HepG2 (cell line): ENCODE measurements at regions not wholly inside any gene's neighbourhood (a gene's known extent, or its start where the extent isn't known, plus 50 kb on each side); places are given as distances from the start of the nearest gene placed in this dataset.

Source experiments
- ATAC-seq: fragments of 200-7000 bp; cut with Tn5 transposase; 3 replicates; pipeline ENCODE4 v1.9.1; 2020; ENCODE audit warnings: mild to moderate bottlenecking, moderate library complexity
- BruUV-seq: library from RNA; stranded (reverse); fragments of 400-500 nt; replicated peaks from 2 replicates; lab custom pipeline; 2021; lab: Mats Ljungman, UMichigan
- CTCF ChIA-PET: fragments of 300-600 bp; formaldehyde crosslinking; extraction: SDS; loops from one replicate; lab custom pipeline; 2021; ENCODE audit warnings: low total read pairs, inconsistent platforms, low intra/inter-chr PET ratio; lab: Yijun Ruan, JAX
- POLR2A ChIA-PET: fragments of 350-600 bp; sonication (Branson Sonifier 250); formaldehyde crosslinking; loops from one replicate; lab custom pipeline; 2020; ENCODE audit warnings: antibody characterized with exemption, inconsistent platforms; lab: Yijun Ruan, JAX
- DNase-seq: peaks from one replicate; pipeline ENCODE4 v3.0.0-alpha.2; 2015; ENCODE audit warnings: low spot score
- FAIRE-seq: peaks from 3 replicates; lab custom pipeline; 2011; peaks lifted over from hg19 to GRCh38; lab: Jason Lieb, UNC
- H2AFZ ChIP-seq: one replicate; pipeline ENCODE4 v1.6.1; 2011; ENCODE audit warnings: low read length, inconsistent platforms
- H3K27ac ChIP-seq: fragments of 300-600 bp; 3 replicates; pipeline ENCODE4 v1.8.0; 2011; ENCODE audit warnings: mixed run types, mild to moderate bottlenecking, mixed read lengths, low read length, inconsistent platforms; ENCODE audit not compliant: insufficient read depth; ENCODE audit errors: extremely low read length
- H3K27me3 ChIP-seq, 2 experiments: fragments of 200-600 bp in 1 of 2; 2 replicates in 1 of 2; 3 replicates in 1 of 2; pipeline versions ENCODE4 v1.6.0 to v1.8.0; 2011; ENCODE audit warnings: low read length in 2 of 2, mild to moderate bottlenecking in 2 of 2, moderate library complexity in 2 of 2, inconsistent platforms in 1 of 2; ENCODE audit not compliant: insufficient read depth in 2 of 2, control insufficient read depth in 1 of 2
- H3K36me3 ChIP-seq, 2 experiments: fragments of 200-600 bp in 1 of 2; replicated peaks in 1 of 2; 2 replicates in 1 of 2; 3 replicates in 1 of 2; pipeline versions ENCODE4 v1.5.1 to v1.8.0; 2011; ENCODE audit warnings: low read length in 2 of 2, inconsistent platforms in 1 of 2; ENCODE audit not compliant: insufficient read depth in 2 of 2, control insufficient read depth in 1 of 2
- H3K4me1 ChIP-seq: 2 replicates; pipeline ENCODE4 v1.5.1; 2012; ENCODE audit warnings: low read length, inconsistent platforms; ENCODE audit not compliant: insufficient read depth
- H3K4me2 ChIP-seq: 2 replicates; pipeline ENCODE4 v1.6.0; 2011; ENCODE audit warnings: low read depth, low read length, inconsistent platforms
- H3K4me3 ChIP-seq, 3 experiments: fragments of 200-600 bp in 1 of 3; sonication (generic), shearing (Covaris generic) in 1 of 3; replicated peaks in 1 of 3; 2 replicates each; pipeline ENCODE4 v1.5.1; 2011 to 2016; ENCODE audit warnings: low read length in 3 of 3, inconsistent platforms in 2 of 3, low read depth in 2 of 3, mild to moderate bottlenecking in 2 of 3, control low read depth in 1 of 3, mixed read lengths in 1 of 3; ENCODE audit not compliant: insufficient read depth in 1 of 3
- H3K79me2 ChIP-seq: one replicate; pipeline ENCODE4 v1.6.1; 2011; ENCODE audit warnings: low read length, inconsistent platforms; ENCODE audit not compliant: insufficient read depth
- H3K9ac ChIP-seq: 2 replicates; pipeline ENCODE4 v1.6.0; 2011; ENCODE audit warnings: mild to moderate bottlenecking, low read depth, low read length, inconsistent platforms; ENCODE audit not compliant: insufficient read depth
- H3K9me3 ChIP-seq: 2 replicates; pipeline ENCODE4 v1.5.1; 2012; ENCODE audit warnings: mild to moderate bottlenecking, low read length
- H4K20me1 ChIP-seq: 2 replicates; pipeline ENCODE4 v1.6.0; 2011; ENCODE audit warnings: inconsistent platforms, mild to moderate bottlenecking, low read length, moderate library complexity; ENCODE audit not compliant: insufficient read depth
- AKAP8 ChIP-seq: sonication (generic); formaldehyde crosslinking; IDR thresholded peaks from 2 replicates; pipeline ENCODE4 v1.5.1; 2020; ENCODE audit warnings: mild to moderate bottlenecking, missing genetic modification reagents
- MED8 ChIP-seq: sonication (generic); formaldehyde crosslinking; IDR thresholded peaks from 2 replicates; pipeline ENCODE4 v1.8.1; 2023; ENCODE audit warnings: mild to moderate bottlenecking, missing genetic modification reagents; ENCODE audit not compliant: insufficient replicate concordance
- NFATC3 ChIP-seq: sonication (generic); formaldehyde crosslinking; IDR thresholded peaks from 2 replicates; pipeline ENCODE4 v1.5.1; 2020; ENCODE audit warnings: mild to moderate bottlenecking, missing genetic modification reagents
- SOX6 ChIP-seq, 2 experiments: fragments of 450-650 bp in 1 of 2; sonication (generic) in 1 of 2; formaldehyde crosslinking in 1 of 2; IDR thresholded peaks; 2 replicates each; pipeline versions ENCODE4 v1.4.0 to v1.6.1; 2017 to 2020; ENCODE audit warnings: antibody characterized with exemption in 1 of 2, mild to moderate bottlenecking in 1 of 2, missing genetic modification reagents in 1 of 2
- ZFP82 ChIP-seq: sonication (generic); formaldehyde crosslinking; IDR thresholded peaks from 2 replicates; pipeline ENCODE4 v1.5.1; 2020; ENCODE audit warnings: mild to moderate bottlenecking, missing genetic modification reagents, borderline replicate concordance
- ZKSCAN8 ChIP-seq: IDR thresholded peaks from 2 replicates; pipeline ENCODE4 v1.6.1; 2016; ENCODE audit warnings: borderline replicate concordance, missing genetic modification reagents, missing compliant biosample characterization
- ZNF142 ChIP-seq: sonication (generic); formaldehyde crosslinking; IDR thresholded peaks from 2 replicates; pipeline ENCODE4 v1.4.0; 2020; ENCODE audit warnings: missing genetic modification reagents
- ZNF256 ChIP-seq: sonication (generic); formaldehyde crosslinking; conservative IDR thresholded peaks from 2 replicates; pipeline ENCODE4 v1.4.0; 2020; ENCODE audit warnings: missing genetic modification reagents
- ZNF317 ChIP-seq: sonication (generic); formaldehyde crosslinking; IDR thresholded peaks from 2 replicates; pipeline ENCODE4 v1.5.0; 2020; ENCODE audit warnings: mild to moderate bottlenecking, missing genetic modification reagents
- ZNF605 ChIP-seq: sonication (generic); formaldehyde crosslinking; IDR thresholded peaks from 2 replicates; pipeline ENCODE4 v1.8.0; 2022; ENCODE audit warnings: mild to moderate bottlenecking, missing genetic modification reagents
- ZNF652 ChIP-seq: IDR thresholded peaks from 2 replicates; pipeline ENCODE4 v1.6.1; 2016; ENCODE audit warnings: low read depth, borderline replicate concordance
- ZNF772 ChIP-seq: sonication (generic); formaldehyde crosslinking; IDR thresholded peaks from 2 replicates; pipeline ENCODE4 v1.5.0; 2020; ENCODE audit warnings: mild to moderate bottlenecking, missing genetic modification reagents
- ZNF839 ChIP-seq: sonication (generic); formaldehyde crosslinking; IDR thresholded peaks from 2 replicates; pipeline ENCODE4 v1.4.0; 2020; ENCODE audit warnings: missing genetic modification reagents, mild to moderate bottlenecking, borderline replicate concordance
- ZSCAN21 ChIP-seq: sonication (generic); formaldehyde crosslinking; IDR thresholded peaks from 2 replicates; pipeline ENCODE4 v1.8.0; 2022; ENCODE audit warnings: mild to moderate bottlenecking, missing genetic modification reagents, moderate library complexity, borderline replicate concordance
- WGBS: methylation state at CpG from one replicate; pipeline ENCODE4 v1.1.6; 2017; ENCODE audit warnings: low lambda C conversion rate; 5-methylcytosine and 5-hydroxymethylcytosine counted together
- in situ Hi-C: cut with HindIII; loops from 2 replicates; pipeline ENCODE4 v1.10.0; 2017; ENCODE audit warnings: low pct_unique_long_range_greater_than_20kb; ENCODE audit not compliant: extremely low pct_ligation_motif_present
- intact Hi-C: fragments of 100-400 bp; cut with micrococcal nuclease; formaldehyde crosslinking; loops from one replicate; pipeline ENCODE4 v1.10.0; 2022; ENCODE audit not compliant: unreplicated experiment
- TF ChIP-seq, protein P1 (sequence below): IDR thresholded peaks from 2 replicates; pipeline ENCODE4 v1.6.1; 2016; ENCODE audit warnings: mild to moderate bottlenecking, missing biosample characterization, missing genetic modification reagents
- TF ChIP-seq, protein P2 (sequence below): sonication (generic); formaldehyde crosslinking; IDR thresholded peaks from 2 replicates; pipeline ENCODE4 v1.8.0; 2022; ENCODE audit warnings: mild to moderate bottlenecking, missing genetic modification reagents; ENCODE audit not compliant: insufficient replicate concordance

DNA sequence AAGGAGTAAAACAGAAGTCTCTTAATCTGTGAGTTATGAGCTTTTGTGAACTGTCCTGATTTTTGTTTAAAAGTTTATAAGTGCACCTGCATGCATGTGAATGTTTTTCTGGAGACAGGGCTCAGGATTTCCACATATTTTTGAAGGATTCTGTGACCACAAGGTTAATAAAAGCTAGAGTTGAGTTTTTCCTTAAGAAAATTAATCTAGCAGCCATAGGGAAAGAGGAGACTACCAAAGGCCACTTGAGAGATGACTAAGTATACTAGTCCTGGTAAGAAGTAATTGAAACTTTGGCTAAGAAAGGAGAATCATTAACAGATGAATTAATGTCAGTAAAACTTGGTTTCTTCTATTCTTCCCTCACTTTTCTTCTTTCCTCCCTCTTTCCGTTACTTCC is 176.8 kb upstream of the EPHA3 start:
- no peak overlapping the region for H3K9ac ChIP-seq
- no peak overlapping the region for H3K4me2 ChIP-seq
- H3K4me1 ChIP-seq: no peaks in the 10 kb centered on the region
- H3K4me3 ChIP-seq: no peak overlapping the region
- in situ Hi-C loops (no loop called here), intact Hi-C loops (no loop called here)
- H3K27me3 ChIP-seq: no peaks in the 10 kb centered on the region
- WGBS: 3% methylated on average over 1 of the region's 1 CpG
- H3K36me3 ChIP-seq: no peaks in the 10 kb centered on the region
- ATAC-seq: no peak
- H3K9me3 ChIP-seq: no peaks in the 10 kb centered on the region
- no peak for DNase-seq
- H3K27ac ChIP-seq: no peak overlapping the region
- H2AFZ ChIP-seq: no peak overlapping the region
- FAIRE-seq: no peak
- no peaks in the 10 kb centered on the region for H4K20me1 ChIP-seq
- no peaks in the 10 kb centered on the region for H3K79me2 ChIP-seq
- ChIA-PET CTCF (no interaction called here), POLR2A (no interaction called here)
- no TSS peak for BruUV-seq
- TF ChIP-seq ZNF142 (no peak), ZNF839 (no peak), ZNF317 (CRISPR knock-in tag) (no peak), MED8 (CRISPR knock-in tag) (no peak), ZNF652 (CRISPR knock-in tag) (no peak), ZNF772 (no peak), ZNF256 (no peak), SOX6 (IDR thresholded peaks at IDR 0.05) (no peak), SOX6 (CRISPR knock-in tag; IDR thresholded peaks at IDR 0.05) (no peak), AKAP8 (no peak), ZNF605 (CRISPR knock-in tag) (no peak), NFATC3 (CRISPR knock-in tag) (no peak), ZFP82 (CRISPR knock-in tag) (no peak), ZSCAN21 (CRISPR knock-in tag) (no peak), ZKSCAN8 (CRISPR knock-in tag) (no peak)
- TF ChIP-seq, protein P1, sequence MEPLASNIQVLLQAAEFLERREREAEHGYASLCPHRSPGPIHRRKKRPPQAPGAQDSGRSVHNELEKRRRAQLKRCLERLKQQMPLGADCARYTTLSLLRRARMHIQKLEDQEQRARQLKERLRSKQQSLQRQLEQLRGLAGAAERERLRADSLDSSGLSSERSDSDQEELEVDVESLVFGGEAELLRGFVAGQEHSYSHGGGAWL (CRISPR knock-in tag): no peak
- TF ChIP-seq, protein P2, sequence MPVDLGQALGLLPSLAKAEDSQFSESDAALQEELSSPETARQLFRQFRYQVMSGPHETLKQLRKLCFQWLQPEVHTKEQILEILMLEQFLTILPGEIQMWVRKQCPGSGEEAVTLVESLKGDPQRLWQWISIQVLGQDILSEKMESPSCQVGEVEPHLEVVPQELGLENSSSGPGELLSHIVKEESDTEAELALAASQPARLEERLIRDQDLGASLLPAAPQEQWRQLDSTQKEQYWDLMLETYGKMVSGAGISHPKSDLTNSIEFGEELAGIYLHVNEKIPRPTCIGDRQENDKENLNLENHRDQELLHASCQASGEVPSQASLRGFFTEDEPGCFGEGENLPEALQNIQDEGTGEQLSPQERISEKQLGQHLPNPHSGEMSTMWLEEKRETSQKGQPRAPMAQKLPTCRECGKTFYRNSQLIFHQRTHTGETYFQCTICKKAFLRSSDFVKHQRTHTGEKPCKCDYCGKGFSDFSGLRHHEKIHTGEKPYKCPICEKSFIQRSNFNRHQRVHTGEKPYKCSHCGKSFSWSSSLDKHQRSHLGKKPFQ (CRISPR knock-in tag): no peak
